ENCODE measurements at regions not wholly inside any gene's neighbourhood (a gene's known extent, or its start where the extent isn't known, plus 50 kb on each side); places are given as distances from the start of the nearest gene placed in this dataset.

DNA sequence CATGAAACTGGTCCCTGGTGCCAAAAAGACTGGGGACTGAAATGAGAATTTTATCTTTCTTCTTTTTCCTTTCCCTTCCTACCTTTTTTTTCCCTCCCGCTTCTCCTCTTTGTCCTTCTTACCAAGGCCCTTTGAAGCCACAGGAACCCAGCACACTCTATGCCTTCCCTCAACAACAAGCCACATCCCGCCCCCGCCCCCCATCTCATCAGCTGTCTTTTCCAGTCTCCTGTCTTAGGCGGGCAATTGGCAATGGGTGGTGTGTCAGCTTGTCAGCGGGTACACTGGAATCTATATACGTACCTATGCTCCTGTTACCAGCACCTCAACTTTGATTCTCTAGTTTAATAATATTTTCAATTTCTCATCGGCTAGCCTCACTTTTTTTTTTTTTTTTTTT lies 56.3 kb upstream of the CHD2 start:
- TF ChIP-seq, protein P1, sequence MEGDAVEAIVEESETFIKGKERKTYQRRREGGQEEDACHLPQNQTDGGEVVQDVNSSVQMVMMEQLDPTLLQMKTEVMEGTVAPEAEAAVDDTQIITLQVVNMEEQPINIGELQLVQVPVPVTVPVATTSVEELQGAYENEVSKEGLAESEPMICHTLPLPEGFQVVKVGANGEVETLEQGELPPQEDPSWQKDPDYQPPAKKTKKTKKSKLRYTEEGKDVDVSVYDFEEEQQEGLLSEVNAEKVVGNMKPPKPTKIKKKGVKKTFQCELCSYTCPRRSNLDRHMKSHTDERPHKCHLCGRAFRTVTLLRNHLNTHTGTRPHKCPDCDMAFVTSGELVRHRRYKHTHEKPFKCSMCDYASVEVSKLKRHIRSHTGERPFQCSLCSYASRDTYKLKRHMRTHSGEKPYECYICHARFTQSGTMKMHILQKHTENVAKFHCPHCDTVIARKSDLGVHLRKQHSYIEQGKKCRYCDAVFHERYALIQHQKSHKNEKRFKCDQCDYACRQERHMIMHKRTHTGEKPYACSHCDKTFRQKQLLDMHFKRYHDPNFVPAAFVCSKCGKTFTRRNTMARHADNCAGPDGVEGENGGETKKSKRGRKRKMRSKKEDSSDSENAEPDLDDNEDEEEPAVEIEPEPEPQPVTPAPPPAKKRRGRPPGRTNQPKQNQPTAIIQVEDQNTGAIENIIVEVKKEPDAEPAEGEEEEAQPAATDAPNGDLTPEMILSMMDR (conservative IDR thresholded peaks at IDR 0.05; ENCODE audit: low read length), result no peak
- no peak for TF ChIP-seq EZH2phosphoT487 (IDR thresholded peaks at IDR 0.05; ENCODE audit: borderline replicate concordance)

All from Loucy (cell line).